ENCODE measurements at regions not wholly inside any gene's neighbourhood (a gene's known extent, or its start where the extent isn't known, plus 50 kb on each side); places are given as distances from the start of the nearest gene placed in this dataset.

GRCh38 chr14:85050180-85050579 lies 479.8 kb upstream of the FLRT2 start:
- TF ChIP-seq CTCF (IDR thresholded peaks at IDR 0.05; ENCODE audit: low read length) (no peak), EZH2 (IDR thresholded peaks at IDR 0.05; ENCODE audit: borderline replicate concordance, low read length) (no peak)
- Histone ChIP-seq H3K4me2 (ENCODE audit: low read length) (no peak overlapping the region), H3K4me1 (ENCODE audit: insufficient read depth, low read length, severe bottlenecking) (no peaks in the 10 kb centered on the region), H3K9me2 (ENCODE audit: low read depth, low read length) (no peaks in the 10 kb centered on the region), H2AFZ (ENCODE audit: low read length) (no peak overlapping the region), H3F3A (ENCODE audit: insufficient read depth, low read length) (no peaks in the 10 kb centered on the region), H3K4me3 (ENCODE audit: low read depth, low read length, poor library complexity, severe bottlenecking) (no peak overlapping the region), H3K27me3 (ENCODE audit: insufficient read depth, low read length) (no peaks in the 10 kb centered on the region), H3K79me2 (ENCODE audit: insufficient read depth, low read length) (no peaks in the 10 kb centered on the region), H3K27ac (ENCODE audit: low read depth, low read length, poor library complexity, severe bottlenecking) (no peak overlapping the region), H3K36me3 (ENCODE audit: insufficient read depth, low read length) (no peaks in the 10 kb centered on the region), H3K9ac (ENCODE audit: low read length) (no peak overlapping the region), H3K9me3 (ENCODE audit: low read length) (no peaks in the 10 kb centered on the region), H4K20me1 (ENCODE audit: insufficient read depth, low read length) (no peaks in the 10 kb centered on the region)

GRCh38 chr14:85052646-85053045 lies 477.3 kb upstream of the FLRT2 start:
- Histone ChIP-seq H4K20me1 (ENCODE audit: insufficient read depth, low read length) (no peaks in the 10 kb centered on the region), H3K9me2 (ENCODE audit: low read depth, low read length) (no peaks in the 10 kb centered on the region), H3K4me3 (ENCODE audit: low read depth, low read length, poor library complexity, severe bottlenecking) (no peak overlapping the region), H3K9ac (ENCODE audit: low read length) (no peak overlapping the region), H3K4me1 (ENCODE audit: insufficient read depth, low read length, severe bottlenecking) (no peaks in the 10 kb centered on the region), H3K4me2 (ENCODE audit: low read length) (no peak overlapping the region), H3K36me3 (ENCODE audit: insufficient read depth, low read length) (no peaks in the 10 kb centered on the region), H2AFZ (ENCODE audit: low read length) (no peak overlapping the region), H3F3A (ENCODE audit: insufficient read depth, low read length) (no peaks in the 10 kb centered on the region), H3K9me3 (ENCODE audit: low read length) (no peaks in the 10 kb centered on the region), H3K27ac (ENCODE audit: low read depth, low read length, poor library complexity, severe bottlenecking) (no peak overlapping the region), H3K79me2 (ENCODE audit: insufficient read depth, low read length) (no peaks in the 10 kb centered on the region), H3K27me3 (ENCODE audit: insufficient read depth, low read length) (no peaks in the 10 kb centered on the region)
- TF ChIP-seq EZH2 (IDR thresholded peaks at IDR 0.05; ENCODE audit: borderline replicate concordance, low read length) (no peak), CTCF (IDR thresholded peaks at IDR 0.05; ENCODE audit: low read length) (no peak)

- H4K20me1 ChIP-seq (ENCODE audit: insufficient read depth, low read length) = no peaks in the 10 kb centered on the region
Measured at GRCh38 chr14:85054178-85054577, 475.8 kb upstream of the FLRT2 start.

More at GRCh38 chr14:85054178-85054577, 475.8 kb upstream of the FLRT2 start:
- TF ChIP-seq CTCF (IDR thresholded peaks at IDR 0.05; ENCODE audit: low read length) = no peak
- TF ChIP-seq EZH2 (IDR thresholded peaks at IDR 0.05; ENCODE audit: borderline replicate concordance, low read length) = no peak
- H3K9ac ChIP-seq (ENCODE audit: low read length) = no peak overlapping the region
- no peaks in the 10 kb centered on the region for H3K4me1 ChIP-seq (ENCODE audit: insufficient read depth, low read length, severe bottlenecking)
- H3K27me3 ChIP-seq (ENCODE audit: insufficient read depth, low read length) = no peaks in the 10 kb centered on the region
- H3K4me3 ChIP-seq (ENCODE audit: low read depth, low read length, poor library complexity, severe bottlenecking) = no peak overlapping the region
- H3F3A ChIP-seq (ENCODE audit: insufficient read depth, low read length) = no peaks in the 10 kb centered on the region
- H3K4me2 ChIP-seq (ENCODE audit: low read length) = no peak overlapping the region
- no peaks in the 10 kb centered on the region for H3K9me3 ChIP-seq (ENCODE audit: low read length)
- no peak overlapping the region for H2AFZ ChIP-seq (ENCODE audit: low read length)
- no peaks in the 10 kb centered on the region for H3K79me2 ChIP-seq (ENCODE audit: insufficient read depth, low read length)
- H3K36me3 ChIP-seq (ENCODE audit: insufficient read depth, low read length) = no peaks in the 10 kb centered on the region
- no peak overlapping the region for H3K27ac ChIP-seq (ENCODE audit: low read depth, low read length, poor library complexity, severe bottlenecking)
- H3K9me2 ChIP-seq (ENCODE audit: low read depth, low read length) = no peaks in the 10 kb centered on the region
